Trophoblast cell (in vitro differentiated cells and primary cell): ENCODE measurements at regions not wholly inside any gene's neighbourhood (a gene's known extent, or its start where the extent isn't known, plus 50 kb on each side); places are given as distances from the start of the nearest gene placed in this dataset.
A peak's percentile ranks its signal among the peaks of the same experiment; 100 is the strongest.

Source experiments
- DNase-seq, 2 donors: peaks; one replicate each; pipeline ENCODE4 v3.0.0-alpha.2; 2016
- H2AFZ ChIP-seq: 2 replicates; pipeline ENCODE4 v1.6.1; 2013; ENCODE audit warnings: low read length, moderate library complexity, mild to moderate bottlenecking; ENCODE audit not compliant: insufficient read depth, poor library complexity
- H2AK5ac ChIP-seq: 2 replicates; pipeline ENCODE4 v1.6.1; 2013; ENCODE audit warnings: mild to moderate bottlenecking, low read length
- H2BK120ac ChIP-seq: 2 replicates; pipeline ENCODE4 v1.6.1; 2013; ENCODE audit warnings: low read length, mild to moderate bottlenecking, moderate library complexity; ENCODE audit not compliant: insufficient read depth, poor library complexity
- H2BK12ac ChIP-seq: 2 replicates; pipeline ENCODE4 v1.6.1; 2013; ENCODE audit warnings: mild to moderate bottlenecking, low read length, moderate library complexity
- H2BK5ac ChIP-seq: 2 replicates; pipeline ENCODE4 v1.6.1; 2013; ENCODE audit warnings: low read length, low read depth, moderate library complexity, mild to moderate bottlenecking; ENCODE audit not compliant: poor library complexity
- H3K14ac ChIP-seq: 2 replicates; pipeline ENCODE4 v1.6.1; 2013; ENCODE audit warnings: mild to moderate bottlenecking, low read length
- H3K18ac ChIP-seq: 2 replicates; pipeline ENCODE4 v1.6.1; 2013; ENCODE audit warnings: mild to moderate bottlenecking, low read length
- H3K23ac ChIP-seq: 2 replicates; pipeline ENCODE4 v1.6.1; 2013; ENCODE audit warnings: low read length
- H3K27ac ChIP-seq: 2 replicates; pipeline ENCODE4 v1.5.1; 2013; ENCODE audit warnings: low read depth, mild to moderate bottlenecking, inconsistent platforms, low read length, moderate library complexity
- H3K27me3 ChIP-seq: 2 replicates; pipeline ENCODE4 v1.6.1; 2013; ENCODE audit warnings: inconsistent platforms, mild to moderate bottlenecking, low read length, moderate library complexity; ENCODE audit not compliant: insufficient read depth
- H3K36me3 ChIP-seq, 2 experiments: 1 replicate in 1 of 2; 2 replicates in 1 of 2; pipeline ENCODE4 v1.6.1; 2013; ENCODE audit warnings: low read length in 2 of 2, mild to moderate bottlenecking in 2 of 2, moderate library complexity in 1 of 2; ENCODE audit not compliant: insufficient read depth in 2 of 2, control insufficient read depth in 1 of 2
- H3K4ac ChIP-seq: 2 replicates; pipeline ENCODE4 v1.6.1; 2013; ENCODE audit warnings: low read depth, mild to moderate bottlenecking, low read length, moderate library complexity
- H3K4me1 ChIP-seq, 2 experiments: 1 replicate in 1 of 2; 2 replicates in 1 of 2; pipeline ENCODE4 v1.6.1; 2013; ENCODE audit warnings: low read length in 2 of 2, mild to moderate bottlenecking in 2 of 2, moderate library complexity in 1 of 2; ENCODE audit not compliant: insufficient read depth in 2 of 2, control insufficient read depth in 1 of 2
- H3K4me2 ChIP-seq: 2 replicates; pipeline ENCODE4 v1.6.1; 2013; ENCODE audit warnings: inconsistent platforms, mild to moderate bottlenecking, low read length, moderate library complexity
- H3K4me3 ChIP-seq: 2 replicates; pipeline ENCODE4 v1.5.1; 2013; ENCODE audit warnings: mild to moderate bottlenecking, low read depth, low read length, inconsistent platforms
- H3K79me1 ChIP-seq: one replicate; pipeline ENCODE4 v1.6.1; 2013; ENCODE audit warnings: low read length
- H3K79me2 ChIP-seq: 2 replicates; pipeline ENCODE4 v1.6.1; 2013; ENCODE audit warnings: low read length, mild to moderate bottlenecking; ENCODE audit not compliant: control insufficient read depth, insufficient read depth, poor library complexity
- H3K9ac ChIP-seq: 2 replicates; pipeline ENCODE4 v1.6.1; 2013; ENCODE audit warnings: mild to moderate bottlenecking, low read length
- H3K9me3 ChIP-seq: 2 replicates; pipeline ENCODE4 v1.6.1; 2013; ENCODE audit warnings: low read depth, mild to moderate bottlenecking, control low read depth, inconsistent platforms, low read length; ENCODE audit not compliant: insufficient read depth
- H4K12ac ChIP-seq: 2 replicates; pipeline ENCODE4 v1.6.1; 2013; ENCODE audit warnings: low read depth, mild to moderate bottlenecking, low read length, moderate library complexity
- H4K8ac ChIP-seq: 2 replicates; pipeline ENCODE4 v1.6.1; 2013; ENCODE audit warnings: low read depth, mild to moderate bottlenecking, low read length, moderate library complexity
- H4K91ac ChIP-seq: one replicate; pipeline ENCODE4 v1.6.1; 2013; ENCODE audit warnings: low read depth, mild to moderate bottlenecking, low read length, moderate library complexity
- WGBS: extraction: QIAGEN DNeasy Blood & Tissue Kit; methylation state at CpG from one replicate; pipeline ENCODE4 v1.1.7; 2013; ENCODE audit warnings: missing lambda C conversion rate; ENCODE audit not compliant: insufficient read length, insufficient coverage; ENCODE audit errors: extremely low coverage; 5-methylcytosine and 5-hydroxymethylcytosine counted together

DNA sequence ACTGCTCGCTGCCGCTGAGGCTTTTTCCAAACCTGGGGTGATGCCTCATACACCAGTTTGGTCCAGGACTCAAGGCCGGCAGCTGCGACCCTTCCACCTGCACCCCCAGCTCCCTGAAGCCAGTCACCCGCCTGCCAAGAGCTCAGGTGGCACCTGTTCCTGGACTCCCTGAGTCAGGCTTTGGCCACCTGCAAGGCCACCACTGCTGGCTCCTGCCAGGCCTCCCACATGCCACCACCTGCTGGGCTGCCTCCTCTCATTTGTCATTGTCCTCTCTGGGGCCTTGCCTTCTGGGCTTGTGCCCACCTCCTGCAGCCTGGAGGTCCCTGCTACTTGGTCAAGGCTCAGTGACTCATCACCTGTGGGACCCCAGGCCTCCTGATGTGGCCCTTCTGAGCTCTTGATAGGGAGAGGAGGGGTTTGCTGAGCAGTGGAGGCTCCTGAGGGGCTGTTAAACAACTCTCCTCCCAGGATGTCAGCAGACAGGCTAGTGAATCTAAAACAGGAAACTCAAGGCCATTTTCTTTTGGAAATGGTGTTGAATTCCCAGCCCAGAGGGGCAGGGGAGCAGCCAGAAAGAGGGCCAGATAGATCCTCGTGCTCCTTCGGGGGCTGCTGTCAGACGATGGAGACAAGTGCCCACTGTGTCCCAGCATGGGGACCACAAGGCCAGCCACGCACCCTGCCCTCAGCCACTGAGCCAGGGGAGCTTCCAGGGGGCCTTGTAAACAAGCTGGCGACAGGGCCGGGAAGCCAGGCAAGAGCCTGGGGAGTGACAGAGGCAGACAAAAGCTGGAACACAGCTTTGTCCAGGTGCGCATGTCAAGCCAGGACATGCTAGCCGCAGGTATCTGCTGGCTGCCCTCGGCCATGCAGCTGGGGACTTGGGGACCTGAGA is 416.8 kb downstream of the LRATD1 start:
- Histone ChIP-seq H3K4me2 (no peak overlapping the region), H3K9ac (no peak overlapping the region), H3K18ac (no peak overlapping the region), H4K8ac (no peak overlapping the region), H3K23ac (no peak overlapping the region), H3K27me3 (no peaks in the 10 kb centered on the region), H3K27ac (no peak overlapping the region), H2AK5ac (no peak overlapping the region), H3K36me3 (no peaks in the 10 kb centered on the region), H2BK120ac (no peak overlapping the region), H3K9me3 (peaks cover 1% of the 10 kb centered on the region), H4K12ac (no peak overlapping the region), H2BK12ac (no peak overlapping the region), H3K4me1 (no peaks in the 10 kb centered on the region), H2BK5ac (no peak overlapping the region), H4K91ac (no peak overlapping the region), H3K79me1 (no peaks in the 10 kb centered on the region), H3K4me3 (no peak overlapping the region), H3K14ac (no peak overlapping the region), H3K79me2 (no peaks in the 10 kb centered on the region), H2AFZ (no peak overlapping the region), H3K4ac (no peak overlapping the region)
- no peak for DNase-seq
- no CpG with 5 or more reads among the region's 14 CpGs for WGBS

DNA sequence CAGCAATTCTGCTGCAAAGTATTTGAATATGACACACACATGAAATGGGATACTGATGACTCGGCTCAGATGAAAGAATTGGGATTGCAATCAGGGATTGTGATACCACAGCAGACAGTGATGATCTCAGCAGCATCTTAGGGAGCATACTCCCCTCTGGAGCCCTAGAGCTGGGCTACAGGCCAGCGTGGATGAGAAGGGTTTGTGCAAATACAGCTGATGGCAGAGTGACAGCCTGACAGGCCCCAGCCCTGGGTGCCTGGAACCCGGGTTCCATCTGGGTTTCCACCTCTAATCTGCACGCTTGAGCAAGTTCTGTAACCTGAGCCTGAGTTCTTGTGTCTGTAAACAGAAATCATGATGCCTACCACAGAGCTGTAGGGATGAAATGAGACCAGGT is 418.0 kb downstream of the LRATD1 start:
- no peak overlapping the region for H3K18ac ChIP-seq
- no peaks in the 10 kb centered on the region for H3K4me1 ChIP-seq
- no peak overlapping the region for H3K27ac ChIP-seq
- H3K9ac ChIP-seq: no peak overlapping the region
- H2BK5ac ChIP-seq: no peak overlapping the region
- H3K23ac ChIP-seq: no peak overlapping the region
- no peaks in the 10 kb centered on the region for H3K79me1 ChIP-seq
- H3K79me2 ChIP-seq: no peaks in the 10 kb centered on the region
- no peak overlapping the region for H4K12ac ChIP-seq
- H4K8ac ChIP-seq: no peak overlapping the region
- H2AFZ ChIP-seq: no peak overlapping the region
- H2AK5ac ChIP-seq: no peak overlapping the region
- no peak overlapping the region for H2BK12ac ChIP-seq
- no peaks in the 10 kb centered on the region for H3K36me3 ChIP-seq
- H3K27me3 ChIP-seq: no peaks in the 10 kb centered on the region
- no peak overlapping the region for H3K4me3 ChIP-seq
- no peak for DNase-seq
- WGBS: no CpG with 5 or more reads among the region's 4 CpGs
- H3K9me3 ChIP-seq: peaks cover 1% of the 10 kb centered on the region
- H3K4ac ChIP-seq: no peak overlapping the region
- no peak overlapping the region for H3K14ac ChIP-seq
- H2BK120ac ChIP-seq: no peak overlapping the region
- H3K4me2 ChIP-seq: no peak overlapping the region
- no peak overlapping the region for H4K91ac ChIP-seq

DNA sequence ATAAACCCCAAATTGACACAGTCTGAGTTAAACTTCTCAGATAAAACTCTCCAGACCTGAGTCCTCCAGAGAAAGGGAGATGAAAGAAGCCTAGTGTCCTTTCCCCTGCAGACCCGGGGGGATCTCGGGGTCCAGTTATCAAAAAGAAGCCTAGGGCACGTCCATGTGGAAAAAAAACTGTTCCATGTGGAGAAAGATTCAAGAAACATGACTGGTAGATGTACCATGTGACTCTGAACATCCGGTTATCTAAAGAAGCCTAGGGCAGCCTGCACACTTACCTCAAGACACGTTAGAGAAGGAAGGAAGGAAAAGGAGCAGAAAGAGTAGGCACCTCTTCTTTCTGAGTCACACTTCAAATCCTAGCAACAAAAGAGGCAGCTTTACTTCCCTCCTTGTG is 421.0 kb downstream of the LRATD1 start:
- H3K23ac ChIP-seq: no peak overlapping the region
- WGBS: no CpG with 5 or more reads among the region's 5 CpGs
- H2AK5ac ChIP-seq: no peak overlapping the region
- H3K4me3 ChIP-seq: no peak overlapping the region
- no peak overlapping the region for H2BK5ac ChIP-seq
- H3K14ac ChIP-seq: no peak overlapping the region
- H2AFZ ChIP-seq: no peak overlapping the region
- no peaks in the 10 kb centered on the region for H3K79me2 ChIP-seq
- H2BK12ac ChIP-seq: no peak overlapping the region
- no peaks in the 10 kb centered on the region for H3K9me3 ChIP-seq
- H2BK120ac ChIP-seq: no peak overlapping the region
- no peaks in the 10 kb centered on the region for H3K36me3 ChIP-seq
- H3K4me2 ChIP-seq: no peak overlapping the region
- no peak for DNase-seq
- no peak overlapping the region for H3K27ac ChIP-seq
- no peaks in the 10 kb centered on the region for H3K4me1 ChIP-seq
- H4K91ac ChIP-seq: no peak overlapping the region
- no peak overlapping the region for H3K18ac ChIP-seq
- H4K12ac ChIP-seq: no peak overlapping the region
- no peak overlapping the region for H3K9ac ChIP-seq
- H3K79me1 ChIP-seq: no peaks in the 10 kb centered on the region
- H4K8ac ChIP-seq: no peak overlapping the region
- no peaks in the 10 kb centered on the region for H3K27me3 ChIP-seq
- no peak overlapping the region for H3K4ac ChIP-seq

DNA sequence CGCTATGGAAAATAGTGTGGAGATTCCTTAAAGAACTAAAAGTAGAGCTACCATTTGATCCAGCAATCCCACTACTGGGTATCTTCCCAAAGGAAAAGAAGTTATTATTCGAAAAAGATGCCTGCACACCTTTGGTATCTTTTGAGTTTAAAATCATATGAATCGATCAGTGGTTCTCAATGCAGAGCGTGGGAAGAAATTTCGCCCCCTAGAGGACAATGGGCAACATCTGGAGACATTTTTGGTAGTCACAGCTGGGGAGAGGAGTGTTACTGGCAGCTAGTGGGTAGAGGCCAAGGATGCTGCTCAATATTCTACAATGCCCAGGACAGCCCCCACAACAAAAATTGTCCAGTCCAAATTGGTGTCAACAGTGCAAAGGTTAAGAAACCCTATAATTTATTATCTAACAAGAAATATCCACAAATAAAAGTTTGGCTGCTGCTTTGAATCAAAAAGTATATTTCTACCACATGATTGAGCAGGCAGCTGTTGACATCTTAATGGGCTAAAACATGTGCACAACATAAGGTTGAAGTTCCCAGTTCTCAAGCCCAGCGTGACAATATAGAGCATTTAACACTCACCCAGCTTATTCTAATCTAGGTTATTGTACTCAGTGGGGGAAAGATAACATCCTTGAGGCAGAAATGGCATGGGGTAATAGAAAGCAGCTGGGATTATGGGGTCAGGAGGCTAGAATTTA is 425.7 kb downstream of the LRATD1 start:
- no CpG with 5 or more reads among the region's 6 CpGs for WGBS

More for the DNA sequence above, 425.7 kb downstream of the LRATD1 start:
- no peak overlapping the region for H3K23ac ChIP-seq
- H3K79me2 ChIP-seq: no peaks in the 10 kb centered on the region
- no peak overlapping the region for H4K91ac ChIP-seq
- no peak overlapping the region for H4K12ac ChIP-seq
- H2BK5ac ChIP-seq: no peak overlapping the region
- H3K9ac ChIP-seq: no peak overlapping the region
- no peaks in the 10 kb centered on the region for H3K36me3 ChIP-seq
- H2AK5ac ChIP-seq: no peak overlapping the region
- peak in 1 of 2 donors; percentile 32 for DNase-seq
- H3K4me2 ChIP-seq: no peak overlapping the region
- no peak overlapping the region for H3K4ac ChIP-seq
- no peak overlapping the region for H3K14ac ChIP-seq
- H2BK120ac ChIP-seq: no peak overlapping the region
- H3K27ac ChIP-seq: no peak overlapping the region
- no peaks in the 10 kb centered on the region for H3K9me3 ChIP-seq
- H3K18ac ChIP-seq: no peak overlapping the region
- H3K79me1 ChIP-seq: no peaks in the 10 kb centered on the region
- H2BK12ac ChIP-seq: no peak overlapping the region
- no peaks in the 10 kb centered on the region for H3K4me1 ChIP-seq
- no peak overlapping the region for H3K4me3 ChIP-seq
- H2AFZ ChIP-seq: no peak overlapping the region
- no peak overlapping the region for H4K8ac ChIP-seq
- no peaks in the 10 kb centered on the region for H3K27me3 ChIP-seq
